ENCODE measurements at regions not wholly inside any gene's neighbourhood (a gene's known extent, or its start where the extent isn't known, plus 50 kb on each side); places are given as distances from the start of the nearest gene placed in this dataset.

DNA sequence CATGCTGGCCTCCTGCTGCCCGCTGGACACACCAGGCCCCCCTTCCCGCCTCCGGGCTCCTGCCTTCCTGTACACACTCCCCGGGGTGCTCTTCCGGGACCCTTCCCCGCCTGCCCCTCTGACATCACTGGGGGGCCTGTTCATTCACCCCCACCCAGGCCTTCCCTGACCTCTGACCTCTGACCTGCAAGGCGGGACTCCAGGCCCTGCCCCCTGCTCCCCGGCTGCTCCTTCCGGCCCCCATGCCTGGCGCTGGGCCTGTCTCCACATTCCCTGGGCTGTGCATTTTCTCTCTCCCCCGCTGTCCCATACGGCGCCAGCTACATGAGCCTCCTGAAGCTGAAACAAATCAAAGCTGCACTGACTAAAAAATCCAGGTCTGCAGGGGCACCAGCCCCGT is 71.6 kb upstream of the GATA5 start:
- intact Hi-C loops (cut with micrococcal nuclease; ENCODE audit: unreplicated experiment) (no loop called here), in situ Hi-C loops (cut with MboI) (no loop called here)
- H3K4me3 ChIP-seq, result no peak overlapping the region
- H3K9ac ChIP-seq (ENCODE audit: control insufficient read depth, insufficient read depth, low read length), result no peak overlapping the region
- no peak overlapping the region for H3K4me2 ChIP-seq (ENCODE audit: control insufficient read depth, insufficient read depth)
- SMC1A ChIA-PET (ENCODE audit: uncharacterized antibody, unreplicated experiment), result no interaction called here
- RAD21 ChIA-PET (ENCODE audit: unreplicated experiment), result no interaction called here
- no peaks in the 10 kb centered on the region for H4K20me1 ChIP-seq (ENCODE audit: control insufficient read depth, insufficient read depth)
- no peaks in the 10 kb centered on the region for H3K36me3 ChIP-seq (ENCODE audit: control insufficient read depth in 2 of 2, insufficient read depth in 2 of 2, low read length in 1 of 2)
- FAIRE-seq (no peak), DNase-seq (ENCODE audit: low read depth, low spot score) (no peak), ATAC-seq (no peak)
- WGBS (ENCODE audit: insufficient coverage, insufficient replicate concordance, low lambda C conversion rate, missing lambda C conversion rate), result 47% methylated on average over 14 of the region's 14 CpGs
- no peaks in the 10 kb centered on the region for H3K79me2 ChIP-seq (ENCODE audit: control insufficient read depth, insufficient read depth, low read length)
- CTCF ChIA-PET, result no interaction called here
- no peak overlapping the region for H2AFZ ChIP-seq (ENCODE audit: control insufficient read depth, low read depth, low read length)
- H3K4me1 ChIP-seq (ENCODE audit: control insufficient read depth, insufficient read depth, low read length), result no peaks in the 10 kb centered on the region
- no peak overlapping the region for H3K27ac ChIP-seq (ENCODE audit: control insufficient read depth, insufficient read depth)
- H3K27me3 ChIP-seq (replicated peaks in 1 of 2; ENCODE audit: control insufficient read depth in 2 of 2, insufficient read depth in 2 of 2, low read length in 1 of 2), result peaks cover 2 to 10% of the 10 kb centered on the region in 2 experiments; a peak in 3 of 4 replicates
- H3K9me3 ChIP-seq (replicated peaks; ENCODE audit: control insufficient read depth, insufficient read depth, low read length), result no peaks in the 10 kb centered on the region; the same call in 2 of the 3 replicates
- BruUV-seq (replicated peaks), result no TSS peak
- POLR2A ChIA-PET, result no interaction called here
- TF ChIP-seq, protein P1, sequence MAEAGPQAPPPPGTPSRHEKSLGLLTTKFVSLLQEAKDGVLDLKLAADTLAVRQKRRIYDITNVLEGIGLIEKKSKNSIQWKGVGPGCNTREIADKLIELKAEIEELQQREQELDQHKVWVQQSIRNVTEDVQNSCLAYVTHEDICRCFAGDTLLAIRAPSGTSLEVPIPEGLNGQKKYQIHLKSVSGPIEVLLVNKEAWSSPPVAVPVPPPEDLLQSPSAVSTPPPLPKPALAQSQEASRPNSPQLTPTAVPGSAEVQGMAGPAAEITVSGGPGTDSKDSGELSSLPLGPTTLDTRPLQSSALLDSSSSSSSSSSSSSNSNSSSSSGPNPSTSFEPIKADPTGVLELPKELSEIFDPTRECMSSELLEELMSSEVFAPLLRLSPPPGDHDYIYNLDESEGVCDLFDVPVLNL (IDR thresholded peaks at IDR 0.05; ENCODE audit: low read depth, low read length), result no peak
- TF ChIP-seq BCLAF1 (IDR thresholded peaks at IDR 0.05) (no peak), SUZ12 (IDR thresholded peaks at IDR 0.05; ENCODE audit: unreplicated experiment) (no peak), NBN (IDR thresholded peaks at IDR 0.05) (no peak), ZNF217 (IDR thresholded peaks at IDR 0.05) (no peak), FOXM1 (IDR thresholded peaks at IDR 0.05; ENCODE audit: low read depth, low read length) (no peak), IRF3 (IDR thresholded peaks at IDR 0.05) (no peak), CBFB (IDR thresholded peaks at IDR 0.05; ENCODE audit: low read depth) (no peak), SMAD5 (IDR thresholded peaks at IDR 0.05; ENCODE audit: low read depth) (no peak), NR2F1 (conservative IDR thresholded peaks at IDR 0.05) (no peak), YBX1 (IDR thresholded peaks at IDR 0.05) (no peak), TCF3 (IDR thresholded peaks at IDR 0.05; ENCODE audit: borderline replicate concordance, insufficient read depth, low read depth, low read length) (no peak), SMARCA5 (IDR thresholded peaks at IDR 0.05) (no peak), NRF1 (conservative IDR thresholded peaks at IDR 0.05; ENCODE audit: low read depth, low read length) (no peak), ASH2L (IDR thresholded peaks at IDR 0.05; ENCODE audit: borderline replicate concordance, low read depth) (no peak), RELB (IDR thresholded peaks at IDR 0.05; ENCODE audit: low read depth) (no peak)
- TF ChIP-seq, protein P2, sequence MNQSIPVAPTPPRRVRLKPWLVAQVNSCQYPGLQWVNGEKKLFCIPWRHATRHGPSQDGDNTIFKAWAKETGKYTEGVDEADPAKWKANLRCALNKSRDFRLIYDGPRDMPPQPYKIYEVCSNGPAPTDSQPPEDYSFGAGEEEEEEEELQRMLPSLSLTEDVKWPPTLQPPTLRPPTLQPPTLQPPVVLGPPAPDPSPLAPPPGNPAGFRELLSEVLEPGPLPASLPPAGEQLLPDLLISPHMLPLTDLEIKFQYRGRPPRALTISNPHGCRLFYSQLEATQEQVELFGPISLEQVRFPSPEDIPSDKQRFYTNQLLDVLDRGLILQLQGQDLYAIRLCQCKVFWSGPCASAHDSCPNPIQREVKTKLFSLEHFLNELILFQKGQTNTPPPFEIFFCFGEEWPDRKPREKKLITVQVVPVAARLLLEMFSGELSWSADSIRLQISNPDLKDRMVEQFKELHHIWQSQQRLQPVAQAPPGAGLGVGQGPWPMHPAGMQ (IDR thresholded peaks at IDR 0.05; ENCODE audit: borderline replicate concordance), result no peak

Data from GM12878 (cell line).